ENCODE measurements at regions not wholly inside any gene's neighbourhood (a gene's known extent, or its start where the extent isn't known, plus 50 kb on each side); places are given as distances from the start of the nearest gene placed in this dataset.

- no peak for DNase-seq
Observed at GRCh38 chr5:3980156-3980555, 384.5 kb downstream of the IRX1 start.

- DNase-seq: no peak
Observed at GRCh38 chr5:3987867-3988266, 392.2 kb downstream of the IRX1 start.

GRCh38 chr5:3993856-3994473 is 398.3 kb downstream of the IRX1 start:
- no peak for DNase-seq

GRCh38 chr5:3994628-3995027 is 399.0 kb downstream of the IRX1 start:
- DNase-seq: no peak

GRCh38 chr5:3995954-3996619 is 400.5 kb downstream of the IRX1 start:
- DNase-seq: no peak

- DNase-seq: no peak
Observed at GRCh38 chr5:3996707-3997336, 401.2 kb downstream of the IRX1 start.

GRCh38 chr5:3997670-3998069 is 402.0 kb downstream of the IRX1 start:
- no peak for DNase-seq

GRCh38 chr5:3999929-4000328 is 404.3 kb downstream of the IRX1 start:
- DNase-seq: no peak

- DNase-seq: no peak
Observed at GRCh38 chr5:4001004-4001403, 405.4 kb downstream of the IRX1 start.

- DNase-seq: no peak
Observed at GRCh38 chr5:4001758-4002533, 406.3 kb downstream of the IRX1 start.

GRCh38 chr5:4005335-4005734 is 409.7 kb downstream of the IRX1 start:
- no peak for DNase-seq

- DNase-seq: no peak
Observed at GRCh38 chr5:4007001-4007400, 411.4 kb downstream of the IRX1 start.

- no peak for DNase-seq
Observed at GRCh38 chr5:4011943-4012342, 416.3 kb downstream of the IRX1 start.

- no peak for DNase-seq
Observed at GRCh38 chr5:4013106-4013898, 417.7 kb downstream of the IRX1 start.

GRCh38 chr5:4015709-4016108 is 420.1 kb downstream of the IRX1 start:
- DNase-seq: no peak

- DNase-seq: no peak
Observed at GRCh38 chr5:4017076-4017803, 421.6 kb downstream of the IRX1 start.

GRCh38 chr5:4018007-4018406 is 422.4 kb downstream of the IRX1 start:
- no peak for DNase-seq

- DNase-seq: no peak
Observed at GRCh38 chr5:4019009-4019769, 423.6 kb downstream of the IRX1 start.

- DNase-seq: no peak
Observed at GRCh38 chr5:4019841-4020240, 424.2 kb downstream of the IRX1 start.

GRCh38 chr5:4020400-4020799 is 424.8 kb downstream of the IRX1 start:
- DNase-seq: no peak

GRCh38 chr5:4022056-4022670 is 426.5 kb downstream of the IRX1 start:
- DNase-seq: no peak

All from stimulated activated CD4-positive, alpha-beta T cell treated with anti-CD3 and anti-CD28 coated beads, Interleukin-2, amount 100 ng/mL, for 24 hours (primary cell).